HG02943 (cell line): ENCODE measurements at regions not wholly inside any gene's neighbourhood (a gene's known extent, or its start where the extent isn't known, plus 50 kb on each side); places are given as distances from the start of the nearest gene placed in this dataset.

Experiments
- ATAC-seq: cut with Tn5 transposase; IDR thresholded peaks from one replicate; pipeline ENCODE4 v1.9.1; 2021; ENCODE audit warnings: mild to moderate bottlenecking, low read depth, moderate library complexity; ENCODE audit not compliant: unreplicated experiment

DNA sequence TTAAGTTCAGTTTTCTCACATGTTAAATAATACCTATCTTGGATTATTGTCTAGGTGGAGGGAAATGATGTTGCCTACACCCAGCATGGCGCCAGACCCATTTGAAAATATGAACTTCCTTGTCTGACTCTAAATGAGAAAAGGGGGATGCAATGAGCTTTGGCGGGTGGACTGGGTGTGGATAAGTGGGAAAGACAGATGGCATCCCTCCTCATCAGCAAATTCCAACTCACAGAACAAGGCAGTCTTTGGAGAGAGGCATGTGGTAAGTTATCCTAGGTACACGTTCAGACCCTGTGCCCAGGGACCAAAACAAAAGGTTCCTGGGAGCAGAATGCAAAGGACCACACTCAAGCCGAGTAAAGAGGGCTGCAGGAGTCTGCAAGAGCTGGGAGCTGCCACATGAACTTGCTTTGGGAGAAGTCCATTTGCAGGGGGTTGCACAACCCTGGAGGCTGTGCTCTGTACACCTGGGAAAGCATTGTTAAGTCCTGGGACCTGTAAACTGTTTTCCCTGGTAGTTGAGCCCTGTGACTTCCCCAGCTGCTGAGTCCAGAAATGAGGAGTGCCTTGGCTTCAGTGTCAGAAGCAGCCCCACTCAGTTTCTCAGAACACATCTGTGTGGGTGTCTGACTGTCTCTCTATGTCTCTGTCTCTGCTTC lies 102.3 kb upstream of the TPM1 start:
- ATAC-seq, result no peak

DNA sequence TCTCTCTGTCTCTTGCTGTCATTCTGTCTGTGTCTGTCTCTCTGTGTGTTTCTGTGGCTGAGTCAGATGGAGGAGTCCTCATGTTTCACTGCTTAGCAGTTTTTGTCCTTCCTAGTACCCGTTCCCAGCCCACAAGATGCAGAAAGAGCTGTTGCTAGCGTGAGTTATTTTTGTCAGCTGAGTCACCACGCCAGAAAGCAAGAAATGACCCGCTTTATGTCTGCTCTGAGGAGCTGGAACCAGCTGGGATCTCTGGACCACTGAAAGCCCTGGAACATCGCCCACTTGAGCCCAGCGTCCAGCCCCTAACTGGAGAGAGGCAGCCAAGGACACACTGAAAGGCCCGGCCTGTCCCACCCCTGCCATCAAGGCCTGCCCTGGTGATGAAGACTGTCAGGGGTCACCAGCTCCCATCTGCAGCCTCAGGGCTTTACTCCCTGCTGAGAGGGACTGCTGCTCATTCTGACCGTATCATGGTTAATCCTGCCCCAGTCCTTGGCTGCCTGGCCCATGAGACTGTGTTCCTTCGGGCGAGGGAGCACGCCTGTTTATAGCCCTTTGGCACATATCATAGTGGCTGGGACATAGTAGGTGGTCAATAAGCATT lies 101.7 kb upstream of the TPM1 start:
- ATAC-seq, result no peak

DNA sequence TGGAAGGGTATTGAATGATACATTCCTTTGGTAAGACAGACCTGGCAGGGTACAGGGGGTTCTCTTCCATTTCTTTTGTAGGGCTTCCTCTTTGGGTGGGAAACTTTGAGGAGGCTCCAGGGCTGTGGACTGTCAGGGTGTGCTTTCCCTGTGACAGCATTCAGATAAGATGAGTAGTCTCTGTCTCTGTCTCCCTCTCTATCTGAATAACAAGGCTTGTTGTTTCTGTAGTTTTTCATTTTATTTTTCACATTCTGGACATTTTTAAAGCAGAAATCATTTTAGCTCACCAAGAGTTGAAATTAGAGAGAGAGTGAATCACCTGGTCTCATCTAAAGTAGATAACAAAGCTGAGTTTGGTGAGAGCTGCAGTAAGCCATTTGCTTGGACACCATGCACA lies 100.8 kb upstream of the TPM1 start:
- ATAC-seq, result no peak

DNA sequence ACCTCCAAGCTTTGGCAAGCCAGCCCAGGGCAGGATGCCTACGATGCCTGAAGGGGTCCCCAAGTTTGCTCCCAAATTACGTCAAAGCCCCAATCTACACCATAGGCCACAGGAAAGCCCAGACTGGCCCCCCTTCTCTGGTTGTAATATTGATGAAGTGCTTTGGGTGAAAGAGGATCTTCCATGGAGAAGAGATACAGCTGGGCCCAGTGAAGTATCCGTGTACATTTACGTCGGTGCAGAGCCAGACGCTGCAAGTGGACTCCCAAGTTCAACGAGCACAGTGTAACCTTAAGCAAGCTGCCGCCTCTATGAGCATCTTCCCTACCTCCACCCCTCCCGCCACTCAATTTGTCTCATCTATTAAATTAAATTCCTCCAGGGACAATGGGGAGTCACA lies 100.1 kb upstream of the TPM1 start:
- no peak for ATAC-seq

DNA sequence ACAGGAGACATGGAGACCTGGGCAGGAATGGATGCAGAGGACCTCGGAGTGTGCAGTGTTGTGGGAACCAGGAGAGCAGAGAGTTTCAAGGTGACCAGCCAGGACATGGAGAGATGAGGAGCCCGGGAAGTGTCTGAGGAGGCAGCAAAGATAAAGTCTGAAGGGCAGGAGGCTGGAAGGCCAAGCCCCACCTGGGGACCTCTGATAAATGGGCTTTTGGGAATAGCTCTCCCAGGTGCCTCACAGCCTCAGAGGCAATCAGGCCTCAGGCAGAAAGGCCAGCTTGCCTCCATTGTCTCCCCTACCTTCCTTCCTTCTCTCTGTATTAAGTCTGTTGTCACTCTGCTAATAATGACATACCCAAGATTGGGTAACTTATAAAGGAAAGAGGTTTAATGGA lies 97.5 kb upstream of the TPM1 start:
- no peak for ATAC-seq

DNA sequence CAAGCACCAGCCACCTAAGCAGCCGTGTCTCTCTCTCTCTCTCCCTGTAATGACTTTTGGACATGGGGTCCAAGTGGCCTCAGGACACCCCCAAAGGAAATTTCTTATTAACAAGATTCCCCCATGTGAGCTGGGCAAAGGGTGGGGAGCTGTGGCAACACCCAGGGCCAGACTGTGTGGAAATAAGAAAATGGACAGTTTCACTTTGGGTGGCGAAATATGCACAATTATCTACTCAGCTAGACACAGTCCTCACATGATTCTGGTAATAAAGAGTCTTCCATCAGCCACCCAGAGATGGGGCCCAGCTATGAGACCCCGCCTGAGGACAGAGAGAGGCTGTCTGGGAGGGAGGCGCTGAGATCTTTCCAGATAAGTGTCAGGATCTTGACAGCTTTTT lies 96.8 kb upstream of the TPM1 start:
- no peak for ATAC-seq

DNA sequence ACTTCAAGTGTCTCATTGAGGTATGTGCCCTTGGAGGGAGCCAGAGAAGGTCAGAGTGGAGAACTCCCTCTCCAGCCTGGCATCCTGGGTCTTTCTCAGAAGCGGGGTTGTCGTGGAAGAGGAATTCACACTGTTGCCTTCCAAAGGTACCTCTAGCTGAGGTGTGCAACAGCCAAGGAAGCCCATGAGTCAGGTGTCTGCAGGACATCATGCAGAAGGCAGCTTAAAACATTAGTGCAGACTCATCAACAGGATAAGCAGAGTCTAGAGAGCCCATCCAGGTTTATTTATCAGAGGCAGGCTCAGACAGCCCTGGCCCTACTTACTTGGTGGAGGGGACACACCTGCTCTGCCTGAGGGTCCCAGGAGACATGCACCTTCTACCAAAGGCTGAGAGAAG lies 95.6 kb upstream of the TPM1 start:
- ATAC-seq, result no peak

DNA sequence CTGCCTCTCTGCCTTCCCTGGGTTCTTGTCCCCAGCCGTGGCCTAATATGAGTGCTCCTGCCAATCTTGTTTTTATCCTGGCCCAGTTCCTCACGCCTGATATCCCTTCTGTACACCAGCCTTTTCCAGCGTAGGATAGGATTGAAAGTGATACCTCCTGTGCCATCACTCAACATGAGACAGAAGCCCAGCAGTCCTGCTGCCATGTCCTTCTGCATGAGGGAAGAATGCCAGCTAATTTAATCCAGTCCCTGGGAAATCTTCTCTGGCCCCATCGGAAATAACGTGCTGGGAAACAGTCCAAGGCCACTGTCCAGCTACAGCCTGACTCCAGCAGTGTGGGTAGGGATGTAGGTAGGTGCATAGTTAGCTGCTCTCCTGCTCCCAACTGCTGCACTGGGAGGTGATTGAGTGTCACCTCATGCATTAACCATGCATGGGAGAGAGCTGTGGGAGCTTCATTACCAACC lies 92.0 kb upstream of the TPM1 start:
- no peak for ATAC-seq

DNA sequence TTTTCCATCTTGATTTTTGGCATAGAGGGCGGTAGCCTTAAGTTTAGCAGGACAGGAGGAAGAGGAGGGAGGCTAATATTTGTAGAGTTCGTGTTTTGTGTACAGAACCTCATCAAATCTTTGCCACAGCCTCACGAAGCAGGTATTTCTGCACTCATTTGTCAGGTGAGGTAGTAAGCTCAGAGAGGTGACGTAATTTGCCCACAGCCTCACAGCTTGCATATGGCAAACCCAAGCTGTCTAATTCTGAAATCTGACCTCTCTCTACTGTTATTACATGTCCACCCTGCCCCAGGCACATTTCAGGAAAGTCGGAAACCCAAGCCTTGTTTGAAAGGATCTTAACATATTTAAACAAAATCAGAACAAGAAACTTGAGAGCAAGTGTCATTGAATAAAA lies 91.1 kb upstream of the TPM1 start:
- ATAC-seq, result no peak

DNA sequence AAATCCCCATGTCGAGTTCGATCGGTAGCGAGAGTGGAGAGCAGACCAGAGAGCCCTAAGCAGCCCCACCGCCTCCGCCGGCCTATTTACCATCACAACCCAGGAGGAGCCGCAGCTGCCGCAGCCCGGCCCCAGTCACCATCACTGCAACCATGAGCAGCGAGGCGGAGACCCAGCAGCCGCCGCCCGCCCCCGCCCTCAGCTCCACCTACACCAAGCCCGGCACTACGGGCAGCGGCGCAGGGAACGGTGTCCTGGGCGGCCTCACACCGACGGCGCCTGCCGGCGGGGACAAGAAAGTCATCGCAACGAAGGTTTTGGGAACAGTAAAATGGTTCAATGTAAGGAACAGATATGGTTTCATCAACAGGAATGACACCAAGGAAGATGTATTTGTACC lies 89.5 kb upstream of the TPM1 start:
- ATAC-seq, result no peak

DNA sequence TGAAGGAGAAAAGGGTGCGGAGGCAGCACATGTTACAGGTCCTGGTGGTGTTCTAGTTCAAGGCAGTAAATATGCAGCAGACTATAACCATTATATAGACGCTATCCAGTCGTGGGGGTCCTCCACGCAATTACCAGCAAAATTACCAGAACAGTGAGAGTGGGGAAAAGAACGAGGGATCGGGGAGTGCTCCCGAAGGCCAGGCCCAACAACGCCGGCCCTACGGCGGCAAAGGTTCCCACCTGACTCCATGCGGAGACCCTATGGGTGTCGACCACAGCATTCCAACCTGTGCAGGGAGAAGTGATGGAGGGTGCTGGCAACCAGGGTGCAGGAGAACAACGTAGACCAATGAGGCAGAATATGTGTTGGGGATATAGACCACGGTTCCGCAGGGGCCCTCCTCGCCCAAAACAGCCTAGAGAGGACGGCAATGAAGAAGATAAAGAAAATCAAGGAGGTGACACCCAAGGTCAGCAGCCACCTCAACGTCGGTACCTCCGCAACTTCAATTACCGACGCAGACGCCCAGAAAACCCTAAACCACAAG lies 89.0 kb upstream of the TPM1 start:
- no peak for ATAC-seq

DNA sequence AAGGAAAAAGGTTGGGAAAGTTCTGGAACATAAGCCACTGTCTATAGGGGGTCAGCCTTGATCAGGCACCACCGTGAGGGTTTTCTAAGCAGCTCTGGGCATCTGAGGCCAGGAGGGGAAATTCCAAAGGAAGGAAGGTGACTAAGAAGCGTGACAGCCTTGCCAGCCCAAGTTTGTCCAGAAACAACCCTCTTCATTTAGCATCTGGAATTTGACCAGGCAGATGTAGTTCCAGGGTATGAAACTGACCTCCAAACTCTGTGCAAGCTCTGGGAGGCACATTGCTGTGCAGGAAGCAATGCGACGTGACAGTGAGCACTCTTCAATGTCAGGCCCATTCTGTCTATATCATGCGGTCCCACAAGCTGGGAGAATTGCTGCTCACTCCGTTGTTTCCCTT lies 85.4 kb upstream of the TPM1 start:
- no peak for ATAC-seq

DNA sequence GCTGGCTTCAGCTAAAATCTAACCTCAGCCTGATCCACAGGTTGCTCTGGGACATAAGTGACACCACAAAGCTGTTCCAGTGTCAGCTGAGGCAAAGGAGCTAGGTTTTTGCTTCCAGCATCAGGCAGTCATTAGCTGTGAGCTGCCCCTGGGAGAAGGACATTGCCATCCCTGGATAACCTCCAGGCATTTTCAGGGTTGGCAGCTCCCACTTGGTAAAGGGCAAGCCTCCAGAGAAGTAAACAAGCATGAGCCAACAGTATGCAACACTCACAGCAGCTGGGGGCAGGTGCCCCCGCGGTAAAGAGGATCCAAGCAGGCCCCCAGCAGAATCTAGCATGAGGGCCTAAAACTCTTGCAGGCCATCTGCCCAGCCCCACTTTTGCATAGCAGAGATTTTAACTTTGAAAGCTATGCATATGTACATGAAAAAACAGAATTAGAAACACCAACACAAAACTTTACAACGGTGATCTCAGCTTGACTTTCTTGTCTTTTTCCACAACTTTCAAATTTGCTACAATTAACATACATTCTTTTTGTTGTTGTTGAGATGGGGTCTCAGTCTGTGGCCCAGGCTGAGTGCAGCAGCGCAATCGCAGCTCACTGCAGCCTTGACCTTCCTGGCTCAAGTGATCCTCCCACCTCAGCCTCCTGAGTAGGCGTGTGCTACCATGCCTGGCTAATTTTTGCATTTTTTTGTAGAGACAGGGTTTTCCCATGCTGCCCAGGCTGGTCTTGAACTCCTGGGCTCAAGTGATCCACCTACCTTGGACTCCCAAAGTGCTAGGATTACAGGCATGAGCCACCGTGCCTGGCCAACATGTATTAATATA lies 83.8 kb upstream of the TPM1 start:
- no peak for ATAC-seq

DNA sequence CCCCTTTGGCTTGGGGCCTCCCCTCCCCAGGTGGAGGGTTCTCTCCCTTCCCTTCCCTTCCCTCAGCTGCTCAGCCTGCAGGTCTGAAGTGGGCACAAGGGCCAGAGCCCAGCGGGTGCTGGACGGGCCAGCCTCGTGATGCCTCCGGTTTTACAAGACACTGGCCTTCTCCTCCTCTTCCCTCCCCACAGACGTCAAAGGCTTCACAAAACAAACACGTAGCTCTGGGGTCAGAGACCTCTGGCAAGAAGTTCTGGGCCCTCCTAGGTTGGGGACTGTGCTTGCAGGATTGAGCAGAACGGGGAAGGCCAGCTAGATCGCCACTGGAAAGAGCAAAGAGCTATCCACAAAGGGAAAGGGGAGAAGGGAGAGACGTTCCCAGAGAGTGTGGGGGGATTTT lies 81.4 kb upstream of the TPM1 start:
- ATAC-seq, result no peak

DNA sequence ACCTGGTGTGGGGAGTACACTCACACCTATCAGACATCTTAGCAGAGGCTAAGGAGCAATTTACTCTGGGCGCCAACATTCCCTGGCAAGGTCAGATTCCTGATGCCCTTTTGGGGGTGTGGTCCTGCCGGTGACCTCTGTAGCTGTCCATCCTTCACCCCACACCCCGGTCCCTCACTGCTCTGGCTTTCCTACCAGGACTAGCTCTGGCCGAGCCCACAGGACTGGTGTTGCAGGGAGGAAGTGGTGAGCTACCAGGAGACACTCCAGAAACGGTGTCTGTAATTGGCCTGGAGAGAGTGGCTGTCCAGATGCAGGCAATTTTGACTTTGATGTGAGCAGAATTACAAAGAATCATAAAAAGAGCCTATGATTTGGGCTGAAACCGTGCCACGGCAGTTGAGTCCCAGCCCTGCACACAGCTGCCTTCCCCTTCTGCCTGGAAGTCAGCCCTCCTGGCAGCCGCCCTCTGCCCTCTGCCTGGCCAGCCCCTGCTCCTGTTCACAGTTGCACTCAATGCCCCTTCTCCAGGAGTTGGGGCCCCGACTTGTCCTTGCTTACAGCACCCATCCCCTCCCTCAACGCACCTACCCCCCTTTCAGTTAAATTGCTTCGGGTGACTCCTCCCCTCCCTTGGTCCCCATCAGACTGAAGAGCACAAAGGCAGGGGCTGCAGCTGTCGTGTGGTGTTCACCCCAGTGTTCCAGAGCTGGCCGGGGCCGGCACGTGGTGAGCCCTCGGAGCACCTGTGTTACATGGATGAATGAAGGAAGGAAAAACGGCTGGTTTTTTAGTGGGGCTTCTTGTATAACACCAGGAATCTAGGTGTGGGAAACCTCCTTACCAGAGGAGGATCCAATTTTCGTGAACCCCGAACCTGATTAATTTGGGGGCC lies 80.2 kb upstream of the TPM1 start:
- ATAC-seq, result no peak

DNA sequence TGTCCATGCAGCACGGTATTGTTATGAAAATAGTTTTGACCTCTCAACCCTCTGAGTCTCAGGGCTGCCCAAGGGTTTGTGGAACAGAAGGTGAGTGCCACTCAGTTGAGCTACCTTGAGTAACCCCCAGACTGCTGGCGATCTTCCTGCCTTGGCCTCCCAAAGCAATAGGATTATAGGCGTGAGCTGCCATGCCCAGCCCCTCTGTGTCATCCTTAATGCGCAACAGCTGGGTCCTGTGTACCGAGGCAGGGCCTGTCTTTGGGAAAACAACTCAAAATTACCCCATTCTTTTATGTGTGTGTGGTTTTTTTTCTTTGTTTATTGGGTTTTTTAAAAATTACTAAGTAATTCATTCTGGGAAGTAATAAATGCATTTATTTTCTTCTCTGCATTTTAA lies 78.3 kb upstream of the TPM1 start:
- ATAC-seq, result no peak

DNA sequence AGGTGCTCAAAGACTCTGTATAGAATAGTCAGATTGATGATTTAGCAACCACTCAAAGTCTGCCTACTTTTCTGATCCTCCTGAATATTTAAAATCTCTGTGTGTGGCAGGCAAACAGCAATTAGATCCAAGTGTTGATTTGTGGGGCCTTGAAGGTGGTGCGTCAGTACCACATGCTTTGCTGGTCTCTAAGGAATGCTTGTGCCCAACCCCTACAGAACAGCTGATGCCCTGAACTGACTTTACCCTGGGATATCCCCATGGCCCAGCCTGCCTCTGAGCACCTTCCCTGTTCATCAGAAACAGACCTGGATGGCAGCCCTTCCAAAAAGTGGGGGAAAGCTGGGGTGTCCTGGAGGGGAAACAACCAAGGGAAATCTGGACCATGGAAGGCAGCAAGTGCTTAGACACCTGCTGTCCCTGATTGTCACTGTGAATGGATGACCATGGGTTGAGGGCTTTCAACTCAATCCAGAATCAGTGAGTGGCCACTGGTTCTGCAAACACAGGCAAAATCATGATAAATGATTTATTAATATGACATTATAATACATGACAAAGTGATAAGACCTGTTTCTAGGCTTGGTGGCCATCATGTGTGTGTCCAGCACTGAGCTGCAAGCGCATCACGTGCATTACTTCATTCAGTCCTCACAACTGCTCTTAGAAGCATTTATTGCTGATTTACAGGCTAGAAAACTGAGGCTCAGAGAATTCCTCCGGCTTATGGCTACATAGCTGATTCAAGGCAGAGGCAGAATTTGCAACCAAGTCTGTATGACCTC lies 76.1 kb upstream of the TPM1 start:
- no peak for ATAC-seq

DNA sequence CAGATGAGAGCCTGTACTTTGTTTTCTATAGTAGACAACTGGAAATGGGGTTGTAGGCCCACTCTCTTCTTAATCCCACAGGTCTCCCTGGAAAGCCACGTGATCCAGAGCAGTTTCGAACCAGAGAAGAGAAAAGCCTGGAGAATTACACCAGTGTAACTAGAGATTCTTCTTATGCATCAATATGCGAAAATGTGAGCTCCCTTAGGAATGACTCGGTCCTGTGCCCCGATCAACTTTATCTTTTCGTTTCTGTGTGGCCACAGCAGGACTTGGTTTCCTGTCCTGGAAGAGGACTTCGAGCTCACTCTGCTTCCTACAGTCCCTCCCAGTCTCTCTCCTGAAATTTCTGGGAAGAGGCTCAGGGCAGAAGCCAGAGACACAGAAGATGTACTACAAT lies 73.8 kb upstream of the TPM1 start:
- ATAC-seq, result no peak

DNA sequence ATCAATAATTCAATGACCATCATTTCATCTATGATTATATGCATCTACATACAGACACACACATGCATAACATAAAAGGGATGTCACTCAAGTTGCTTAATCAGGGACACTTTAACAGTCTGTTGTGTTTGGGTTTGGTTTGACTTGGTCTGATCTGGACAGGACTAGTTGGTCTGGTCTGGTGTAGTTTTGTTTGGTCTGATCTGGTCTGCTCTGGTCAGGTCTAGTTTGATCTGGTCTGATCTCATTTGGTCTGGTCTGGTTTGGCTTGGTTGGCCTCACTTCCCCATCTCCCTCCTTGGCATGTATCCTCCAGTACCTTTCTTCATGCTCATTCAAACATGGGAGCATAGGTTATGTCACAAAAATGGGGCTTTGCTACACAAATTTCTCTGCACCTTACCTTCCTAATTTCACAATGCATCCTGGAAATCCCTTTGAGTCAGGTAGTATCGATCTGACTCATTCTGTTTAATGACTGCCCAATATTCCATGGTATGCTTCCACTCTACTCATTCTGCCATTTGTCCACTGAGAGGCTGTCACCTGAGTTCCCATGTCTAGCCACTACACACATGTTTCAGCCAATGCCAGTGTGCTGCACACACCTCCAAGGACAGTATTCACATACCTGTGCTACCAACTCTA lies 73.0 kb upstream of the TPM1 start:
- ATAC-seq, result no peak
